ENCODE measurements at regions not wholly inside any gene's neighbourhood (a gene's known extent, or its start where the extent isn't known, plus 50 kb on each side); places are given as distances from the start of the nearest gene placed in this dataset.

- H3K9me2 ChIP-seq (ENCODE audit: insufficient read depth) = no peaks in the 10 kb centered on the region
- no peaks in the 10 kb centered on the region for H3K36me3 ChIP-seq (ENCODE audit: low read depth)
- no peaks in the 10 kb centered on the region for H3K9me3 ChIP-seq (ENCODE audit: low read depth)
- WGBS, 2 experiments (ENCODE audit: low coverage in 1 of 2, low lambda C conversion rate in 2 of 2, missing lambda C conversion rate in 2 of 2) = 100% methylated on average over 1 of the region's 1 CpG
- no peak overlapping the region for H3K27ac ChIP-seq
- no peaks in the 10 kb centered on the region for H3K79me2 ChIP-seq (ENCODE audit: insufficient read depth)
- H3K4me2 ChIP-seq (ENCODE audit: unreplicated experiment) = no peak overlapping the region
- no peaks in the 10 kb centered on the region for H4K20me1 ChIP-seq (ENCODE audit: insufficient read depth)
- no peak overlapping the region for H3K4me3 ChIP-seq
- peaks cover 10% of the 10 kb centered on the region for H3K4me1 ChIP-seq (ENCODE audit: insufficient read depth)
- TF ChIP-seq EZH2 (IDR thresholded peaks at IDR 0.05; ENCODE audit: insufficient read depth, poor library complexity, severe bottlenecking) (no peak), EZH2phosphoT487 (IDR thresholded peaks at IDR 0.05; ENCODE audit: insufficient read depth, low read depth) (no peak)
- no peak overlapping the region for H3K9ac ChIP-seq
- H3K27me3 ChIP-seq (replicated peaks; ENCODE audit: insufficient read depth) = no peaks in the 10 kb centered on the region
- peaks cover 9% of the 10 kb centered on the region for H3F3A ChIP-seq (ENCODE audit: insufficient read depth)
- no peak for DNase-seq
- H2AFZ ChIP-seq = no peak overlapping the region
- in situ Hi-C loops (cut with MboI) = no loop called here
Observed at GRCh38 chr3:113118336-113118735, 93.0 kb upstream of the BOC start.

DNA sequence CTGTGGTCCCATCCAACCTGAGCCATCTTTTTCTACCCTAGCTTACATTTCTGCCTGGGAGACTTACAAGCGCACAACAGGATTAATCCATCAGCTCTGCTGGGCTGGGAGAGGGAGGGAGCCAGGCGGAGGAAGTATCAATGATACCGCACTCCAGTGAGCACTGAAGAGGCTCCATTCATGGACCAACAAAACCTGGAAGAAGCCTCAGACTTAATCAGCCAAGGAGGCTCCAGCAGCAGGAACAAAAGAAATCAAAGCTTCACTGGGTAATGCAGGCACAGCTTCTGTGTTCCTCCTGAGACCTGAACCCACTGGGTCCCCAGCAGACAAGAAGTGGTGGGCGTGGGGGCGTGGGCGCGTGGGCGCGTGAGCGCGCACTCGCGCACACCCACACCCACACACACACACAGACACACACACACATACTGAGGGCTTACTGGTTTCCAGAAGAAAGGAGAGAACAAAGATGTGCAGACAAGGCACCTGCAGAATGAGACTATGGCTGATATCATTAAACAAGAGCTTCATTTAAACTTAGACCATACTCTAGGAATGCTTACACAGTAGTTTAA, 87.0 kb upstream of the BOC start:
- no peaks in the 10 kb centered on the region for H3K4me1 ChIP-seq (ENCODE audit: insufficient read depth)
- no peaks in the 10 kb centered on the region for H3K79me2 ChIP-seq (ENCODE audit: insufficient read depth)
- no peak for DNase-seq
- no peak overlapping the region for H3K27ac ChIP-seq
- TF ChIP-seq EZH2phosphoT487 (IDR thresholded peaks at IDR 0.05; ENCODE audit: insufficient read depth, low read depth) (no peak), EZH2 (IDR thresholded peaks at IDR 0.05; ENCODE audit: insufficient read depth, poor library complexity, severe bottlenecking) (no peak)
- no peaks in the 10 kb centered on the region for H3K27me3 ChIP-seq (replicated peaks; ENCODE audit: insufficient read depth)
- H3K9ac ChIP-seq = no peak overlapping the region
- H2AFZ ChIP-seq = no peak overlapping the region
- no peak overlapping the region for H3K4me2 ChIP-seq (ENCODE audit: unreplicated experiment)
- in situ Hi-C loops (cut with MboI) = no loop called here
- no peaks in the 10 kb centered on the region for H3K9me2 ChIP-seq (ENCODE audit: insufficient read depth)
- no peak overlapping the region for H3K4me3 ChIP-seq
- H3F3A ChIP-seq (ENCODE audit: insufficient read depth) = no peaks in the 10 kb centered on the region
- WGBS, 2 experiments (ENCODE audit: low coverage in 1 of 2, low lambda C conversion rate in 2 of 2, missing lambda C conversion rate in 2 of 2) = 95 to 98% methylated on average over 13 of the region's 13 CpGs
- H3K36me3 ChIP-seq (ENCODE audit: low read depth) = no peaks in the 10 kb centered on the region
- no peaks in the 10 kb centered on the region for H4K20me1 ChIP-seq (ENCODE audit: insufficient read depth)
- no peaks in the 10 kb centered on the region for H3K9me3 ChIP-seq (ENCODE audit: low read depth)

DNA sequence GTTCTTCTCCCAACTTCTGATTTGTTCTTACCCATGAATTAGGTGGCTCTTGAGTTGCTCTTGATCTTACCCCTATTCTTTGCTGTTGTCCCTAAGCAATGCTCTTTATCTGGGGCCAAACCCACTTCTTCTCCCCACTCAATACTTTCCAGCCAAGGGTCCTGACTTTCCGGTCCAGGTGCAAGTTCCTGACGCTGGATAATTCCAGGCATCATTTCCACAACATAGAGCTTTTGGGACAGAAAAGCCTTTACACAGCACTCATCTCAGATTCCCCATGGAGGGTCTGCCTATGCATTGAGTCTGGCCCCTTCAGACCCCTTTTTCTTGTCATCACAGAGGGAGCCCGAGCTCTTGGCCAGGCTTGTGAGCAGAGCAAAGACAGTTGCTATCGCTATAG, 85.4 kb upstream of the BOC start:
- Histone ChIP-seq H2AFZ (no peak overlapping the region), H3K79me2 (ENCODE audit: insufficient read depth) (no peaks in the 10 kb centered on the region), H3K4me1 (ENCODE audit: insufficient read depth) (no peaks in the 10 kb centered on the region), H3K27me3 (replicated peaks; ENCODE audit: insufficient read depth) (no peaks in the 10 kb centered on the region), H4K20me1 (ENCODE audit: insufficient read depth) (no peaks in the 10 kb centered on the region), H3K4me2 (ENCODE audit: unreplicated experiment) (no peak overlapping the region), H3K9me3 (ENCODE audit: low read depth) (no peaks in the 10 kb centered on the region), H3K9ac (no peak overlapping the region), H3K4me3 (no peak overlapping the region), H3K27ac (no peak overlapping the region), H3F3A (ENCODE audit: insufficient read depth) (no peaks in the 10 kb centered on the region), H3K9me2 (ENCODE audit: insufficient read depth) (no peaks in the 10 kb centered on the region), H3K36me3 (ENCODE audit: low read depth) (no peaks in the 10 kb centered on the region)
- 91 to 95% methylated on average over 4 of the region's 4 CpGs for WGBS, 2 experiments (ENCODE audit: low coverage in 1 of 2, low lambda C conversion rate in 2 of 2, missing lambda C conversion rate in 2 of 2)
- DNase-seq = no peak
- TF ChIP-seq EZH2phosphoT487 (IDR thresholded peaks at IDR 0.05; ENCODE audit: insufficient read depth, low read depth) = no peak
- no peak for TF ChIP-seq EZH2 (IDR thresholded peaks at IDR 0.05; ENCODE audit: insufficient read depth, poor library complexity, severe bottlenecking)
- in situ Hi-C loops (cut with MboI) = no loop called here

DNA sequence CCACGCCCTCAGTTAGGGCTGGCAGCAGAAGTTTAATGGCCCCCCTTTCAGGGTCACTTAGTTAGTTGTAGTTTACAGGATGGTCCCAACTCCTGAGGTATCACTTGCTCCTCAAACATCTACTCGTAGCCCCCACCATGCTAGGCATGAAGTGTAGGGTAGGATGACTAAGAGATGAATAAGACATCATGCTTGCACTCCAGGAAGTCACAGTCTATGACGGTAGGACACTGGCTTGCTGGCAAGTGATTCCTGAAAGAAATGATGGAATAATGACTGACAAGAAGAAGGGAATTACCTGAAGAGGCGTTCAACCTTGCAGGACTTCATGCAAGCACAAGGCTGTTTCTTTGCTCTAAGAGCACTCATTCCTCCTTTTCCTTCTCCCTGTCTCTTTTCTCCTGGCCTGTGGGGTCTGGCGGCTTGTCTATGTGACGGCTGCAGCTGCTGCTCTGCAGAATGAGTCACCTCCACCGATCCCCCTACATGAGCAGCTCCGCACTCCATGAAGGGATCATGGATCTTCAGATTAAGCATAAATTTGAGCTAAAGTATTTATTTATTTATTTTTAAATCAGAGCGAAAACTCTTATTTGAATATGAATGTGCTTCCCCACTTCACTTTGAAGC, 82.9 kb upstream of the BOC start:
- H3K27ac ChIP-seq = no peak overlapping the region
- H2AFZ ChIP-seq = no peak overlapping the region
- 70 to 76% methylated on average over 9 of the region's 9 CpGs for WGBS, 2 experiments (ENCODE audit: low coverage in 1 of 2, low lambda C conversion rate in 2 of 2, missing lambda C conversion rate in 2 of 2)
- peaks cover 7% of the 10 kb centered on the region; the same call in 1 of the 2 replicates for H3K4me1 ChIP-seq (ENCODE audit: insufficient read depth)
- H3K9me3 ChIP-seq (ENCODE audit: low read depth) = no peaks in the 10 kb centered on the region
- H4K20me1 ChIP-seq (ENCODE audit: insufficient read depth) = no peaks in the 10 kb centered on the region
- H3K4me3 ChIP-seq = no peak overlapping the region
- no peaks in the 10 kb centered on the region for H3K79me2 ChIP-seq (ENCODE audit: insufficient read depth)
- no peaks in the 10 kb centered on the region for H3K9me2 ChIP-seq (ENCODE audit: insufficient read depth)
- H3K4me2 ChIP-seq (ENCODE audit: unreplicated experiment) = no peak overlapping the region
- in situ Hi-C loops (cut with MboI) = no loop called here
- H3K9ac ChIP-seq = no peak overlapping the region
- no peaks in the 10 kb centered on the region for H3K27me3 ChIP-seq (replicated peaks; ENCODE audit: insufficient read depth)
- peak; percentile 45 for DNase-seq
- peaks cover 11% of the 10 kb centered on the region; the same call in 1 of the 2 replicates for H3F3A ChIP-seq (ENCODE audit: insufficient read depth)
- TF ChIP-seq EZH2 (IDR thresholded peaks at IDR 0.05; ENCODE audit: insufficient read depth, poor library complexity, severe bottlenecking) = no peak
- TF ChIP-seq EZH2phosphoT487 (IDR thresholded peaks at IDR 0.05; ENCODE audit: insufficient read depth, low read depth) = no peak
- H3K36me3 ChIP-seq (ENCODE audit: low read depth) = no peaks in the 10 kb centered on the region

All from GM23248 (cell line).